ENCODE measurements at regions not wholly inside any gene's neighbourhood (a gene's known extent, or its start where the extent isn't known, plus 50 kb on each side); places are given as distances from the start of the nearest gene placed in this dataset.

- Histone ChIP-seq H3K36me3 (replicated peaks in 1 of 2) (no peaks in the 10 kb centered on the region), H3K4me1 (replicated peaks in 1 of 2) (no peaks in the 10 kb centered on the region), H3K27ac (peak overlapping the region in 1 of 5 donors; percentile 40), H3K9me3 (replicated peaks in 1 of 3) (no peaks in the 10 kb centered on the region), H3K27me3 (no peaks in the 10 kb centered on the region), H3K4me3 (no peak overlapping the region)
- TF ChIP-seq POLR2A (IDR thresholded peaks at IDR 0.05) (no peak), CTCF (IDR thresholded peaks at IDR 0.05) (no peak)
- DNase-seq = peak in 3 of 7 donors; percentile 9 to 18 (median 14)
- WGBS, 4 donors = 40 to 68% (median 58%) methylated on average over 5 of the region's 5 CpGs
- intact Hi-C loops (cut with DNase I) = no loop called here
These were observed 174.3 kb downstream of the LYPLAL1 start for GRCh38 chr1:219347921-219348391.

DNA sequence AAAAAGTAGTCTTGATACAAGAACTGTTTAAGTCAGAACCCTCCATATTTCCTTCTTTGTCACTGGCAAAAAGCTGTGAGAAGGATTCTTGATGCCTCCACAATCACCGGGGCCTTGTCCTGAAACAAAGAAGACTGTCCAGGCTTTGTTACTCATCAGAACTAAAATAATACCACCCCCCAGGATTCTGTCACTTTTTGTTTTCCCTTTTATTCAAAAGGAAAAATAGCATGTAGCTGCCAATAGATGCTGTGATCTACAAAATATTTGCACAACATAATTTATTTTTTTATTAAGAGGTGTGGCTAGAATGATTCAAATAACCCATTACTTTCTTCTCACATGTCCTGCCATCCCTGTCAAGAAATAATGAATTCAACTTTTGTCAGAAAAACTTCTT is 173.7 kb downstream of the LYPLAL1 start:
- no peaks in the 10 kb centered on the region for H3K27me3 ChIP-seq
- no peaks in the 10 kb centered on the region for H3K9me3 ChIP-seq (replicated peaks in 1 of 3)
- H3K27ac ChIP-seq = no peak overlapping the region
- no peak for DNase-seq
- no peaks in the 10 kb centered on the region for H3K36me3 ChIP-seq (replicated peaks in 1 of 2)
- TF ChIP-seq POLR2A (IDR thresholded peaks at IDR 0.05) = no peak
- no peak for TF ChIP-seq CTCF (IDR thresholded peaks at IDR 0.05)
- no peaks in the 10 kb centered on the region for H3K4me1 ChIP-seq (replicated peaks in 1 of 2)
- WGBS, 4 donors = 82 to 93% (median 88%) methylated on average over 1 of the region's 1 CpG
- intact Hi-C loops (cut with DNase I) = no loop called here
- no peak overlapping the region for H3K4me3 ChIP-seq

- H3K4me3 ChIP-seq = no peak overlapping the region
- no peak overlapping the region for H3K27ac ChIP-seq
- H3K27me3 ChIP-seq = no peaks in the 10 kb centered on the region
- DNase-seq = no peak
- TF ChIP-seq CTCF (IDR thresholded peaks at IDR 0.05) (no peak), POLR2A (IDR thresholded peaks at IDR 0.05) (no peak)
- H3K36me3 ChIP-seq (replicated peaks in 1 of 2) = no peaks in the 10 kb centered on the region
- H3K4me1 ChIP-seq (replicated peaks in 1 of 2) = no peaks in the 10 kb centered on the region
- intact Hi-C loops (cut with DNase I) = no loop called here
- H3K9me3 ChIP-seq (replicated peaks in 1 of 3) = no peaks in the 10 kb centered on the region
These were observed 172.3 kb downstream of the LYPLAL1 start for GRCh38 chr1:219345953-219346352.

DNA sequence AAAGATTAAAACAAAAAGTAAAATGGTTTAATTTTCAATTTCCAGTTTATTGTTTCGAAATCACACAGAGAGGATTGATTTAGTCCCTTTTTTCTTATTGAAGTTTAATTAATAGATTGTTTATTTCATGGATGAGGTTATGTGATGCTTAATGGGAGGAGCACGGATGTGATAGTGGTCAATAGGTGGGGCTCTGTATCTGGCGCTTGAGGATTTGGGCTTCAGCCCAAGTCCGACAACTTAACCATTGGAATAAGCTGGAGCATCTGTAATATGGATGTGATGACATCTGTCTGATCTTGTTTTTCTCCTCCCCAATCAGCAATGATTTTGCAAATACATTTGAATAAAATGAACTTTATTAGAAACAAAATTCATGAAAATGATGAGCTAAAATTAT is 169.2 kb downstream of the LYPLAL1 start:
- no peaks in the 10 kb centered on the region for H3K27me3 ChIP-seq
- no peaks in the 10 kb centered on the region for H3K9me3 ChIP-seq (replicated peaks in 1 of 3)
- no peaks in the 10 kb centered on the region for H3K36me3 ChIP-seq (replicated peaks in 1 of 2)
- TF ChIP-seq POLR2A (IDR thresholded peaks at IDR 0.05) (no peak), CTCF (IDR thresholded peaks at IDR 0.05) (no peak)
- intact Hi-C loops (cut with DNase I) = no loop called here
- no peaks in the 10 kb centered on the region for H3K4me1 ChIP-seq (replicated peaks in 1 of 2)
- DNase-seq = no peak
- no peak overlapping the region for H3K27ac ChIP-seq
- 88 to 95% (median 93%) methylated on average over 4 of the region's 4 CpGs for WGBS, 4 donors
- no peak overlapping the region for H3K4me3 ChIP-seq

Measured in adrenal gland (tissue), 9 donors.